Naive thymus-derived CD8-positive, alpha-beta T cell (primary cell): ENCODE measurements at regions not wholly inside any gene's neighbourhood (a gene's known extent, or its start where the extent isn't known, plus 50 kb on each side); places are given as distances from the start of the nearest gene placed in this dataset. TPM values are rescaled to one million over a fixed set of nuclear protein-coding genes. Genes with fewer than 3 reads are reported as not detected.
A peak's percentile ranks its signal among the peaks of the same experiment; 100 is the strongest.

ENCODE experiments used
- ATAC-seq, 2 donors: fragments of 150-1000 bp; cut with Tn5 transposase in 1 of 2; sonication (Bioruptor Pico), chemical (Tn5 transposase) in 1 of 2; 1 replicate in 1 of 2; 2 replicates in 1 of 2; pipeline ENCODE4 v1.10.0; 2021; ENCODE audit warnings: mild to moderate bottlenecking in 2 of 2, moderate library complexity in 2 of 2
- POLR2A ChIA-PET: fragments of 350-600 bp; sonication (Branson Sonifier 250); formaldehyde crosslinking; loops from one replicate; lab custom pipeline; 2021; ENCODE audit warnings: antibody characterized with exemption; lab: Charles Lee
- DNase-seq, 10 donors: peaks; one replicate each; pipeline versions ENCODE4 v3.0.0 to v3.0.0-alpha.2; 2020 to 2022
- H3K27ac Mint-ChIP-seq, 10 donors: one replicate each; pipeline ENCODE4 v1.8.0; 2020 to 2022; ENCODE audit warnings: mild to moderate bottlenecking in 10 of 10, mixed read lengths in 10 of 10, moderate library complexity in 4 of 10, inconsistent platforms in 1 of 10
- H3K27me3 Mint-ChIP-seq, 5 donors: one replicate each; pipeline ENCODE4 v1.8.0; 2021 to 2022; ENCODE audit warnings: mixed read lengths in 5 of 5
- H3K36me3 Mint-ChIP-seq, 3 donors: one replicate each; pipeline ENCODE4 v1.8.0; 2020 to 2022; ENCODE audit warnings: mixed read lengths in 3 of 3, mild to moderate bottlenecking in 2 of 3, inconsistent platforms in 1 of 3
- H3K4me1 Mint-ChIP-seq, 4 donors: one replicate each; pipeline ENCODE4 v1.8.0; 2021 to 2022; ENCODE audit warnings: mixed read lengths in 4 of 4
- H3K4me3 Mint-ChIP-seq, 10 donors: one replicate each; pipeline ENCODE4 v1.8.0; 2020 to 2022; ENCODE audit warnings: mild to moderate bottlenecking in 10 of 10, mixed read lengths in 10 of 10, moderate library complexity in 6 of 10, inconsistent platforms in 1 of 10
- H3K9me3 Mint-ChIP-seq, 9 donors: one replicate each; pipeline ENCODE4 v1.8.0; 2020 to 2022; ENCODE audit warnings: mixed read lengths in 9 of 9, mild to moderate bottlenecking in 3 of 9, inconsistent platforms in 1 of 9, moderate library complexity in 1 of 9
- microRNA-seq: library from miRNA; unstranded; fragments of <30 nt; microRNA quantifications from one replicate; pipeline ENCODE4 v1.2.0, GENCODE V29; 2022; ENCODE audit warnings: borderline microRNAs expressed

- ATAC-seq (no peak), DNase-seq (no peak)
- Mint-ChIP-seq H3K9me3 (peaks cover 0 to 23% (median 5%) of the 10 kb centered on the region in 9 donors), H3K27me3 (no peaks in the 10 kb centered on the region), H3K4me1 (no peaks in the 10 kb centered on the region), H3K4me3 (no peak overlapping the region), H3K27ac (no peak overlapping the region), H3K36me3 (no peaks in the 10 kb centered on the region)
- POLR2A ChIA-PET = no interaction called here
These were observed 1443.5 kb downstream of the FAM133A start for GRCh38 chrX:95117556-95117955.

GRCh38 chrX:95145848-95146490 is 1472.0 kb downstream of the FAM133A start:
- Mint-ChIP-seq H3K36me3 (no peaks in the 10 kb centered on the region), H3K4me1 (no peaks in the 10 kb centered on the region), H3K27ac (no peak overlapping the region), H3K27me3 (no peaks in the 10 kb centered on the region), H3K9me3 (peaks cover 0 to 19% (median 2%) of the 10 kb centered on the region in 9 donors), H3K4me3 (peak overlapping the region in 1 of 10 donors; percentile 45)
- POLR2A ChIA-PET = no interaction called here
- DNase-seq = no peak
- ATAC-seq = no peak

GRCh38 chrX:95152810-95153209 is 1478.8 kb downstream of the FAM133A start:
- H3K27ac Mint-ChIP-seq = no peak overlapping the region
- H3K4me1 Mint-ChIP-seq = no peaks in the 10 kb centered on the region
- POLR2A ChIA-PET = no interaction called here
- peaks cover 0 to 4% (median 0%) of the 10 kb centered on the region in 3 donors for H3K36me3 Mint-ChIP-seq
- no peaks in the 10 kb centered on the region for H3K27me3 Mint-ChIP-seq
- H3K4me3 Mint-ChIP-seq = no peak overlapping the region
- no peak for DNase-seq
- no peak for ATAC-seq
- H3K9me3 Mint-ChIP-seq = peaks cover 0 to 13% (median 2%) of the 10 kb centered on the region in 9 donors

GRCh38 chrX:95156566-95156965 is 1482.6 kb downstream of the FAM133A start:
- Mint-ChIP-seq H3K4me1 (no peaks in the 10 kb centered on the region), H3K36me3 (peaks cover 0 to 4% (median 0%) of the 10 kb centered on the region in 3 donors), H3K27me3 (no peaks in the 10 kb centered on the region), H3K9me3 (peaks cover 0 to 15% (median 0%) of the 10 kb centered on the region in 9 donors), H3K27ac (no peak overlapping the region), H3K4me3 (no peak overlapping the region)
- DNase-seq (no peak), ATAC-seq (no peak)
- POLR2A ChIA-PET = no interaction called here

Small RNA genes lying in the stretch of these regions (microRNA-seq; reads per million reads assigned to microRNA genes)
- gene MIR548M = not detected
